GM18508 (cell line): ENCODE measurements at regions not wholly inside any gene's neighbourhood (a gene's known extent, or its start where the extent isn't known, plus 50 kb on each side); places are given as distances from the start of the nearest gene placed in this dataset.
"Not testable (repeated sequence)": the region's sequence is repeated elsewhere in the genome, so short reads cannot be mapped to it uniquely, and the experiment has no call there.

Source experiments
- ATAC-seq: cut with Tn5 transposase; IDR thresholded peaks from one replicate; pipeline ENCODE4 v1.9.1; 2021; ENCODE audit warnings: moderate number of reproducible peaks; ENCODE audit not compliant: insufficient read depth, unreplicated experiment

DNA sequence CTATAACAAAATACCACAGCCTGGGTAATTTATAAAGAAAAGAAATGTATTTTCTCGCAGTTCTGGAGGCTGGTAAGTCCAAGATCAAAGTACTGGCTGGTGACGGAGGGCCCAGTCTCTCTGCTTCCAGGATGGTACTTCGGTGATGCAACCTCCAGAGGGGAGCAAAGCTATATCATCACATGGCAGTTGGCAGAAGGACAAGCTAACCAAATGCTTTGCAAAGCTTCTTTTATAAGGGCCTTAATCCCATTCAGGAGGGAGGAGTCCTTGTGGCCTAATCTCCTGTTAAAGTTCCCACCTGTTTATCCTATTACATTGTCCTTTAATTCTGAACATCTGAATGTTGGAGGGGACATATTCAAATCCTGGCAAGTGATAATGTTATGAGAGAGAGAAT, 134.1 kb upstream of the SP4 start:
- ATAC-seq = no peak

DNA sequence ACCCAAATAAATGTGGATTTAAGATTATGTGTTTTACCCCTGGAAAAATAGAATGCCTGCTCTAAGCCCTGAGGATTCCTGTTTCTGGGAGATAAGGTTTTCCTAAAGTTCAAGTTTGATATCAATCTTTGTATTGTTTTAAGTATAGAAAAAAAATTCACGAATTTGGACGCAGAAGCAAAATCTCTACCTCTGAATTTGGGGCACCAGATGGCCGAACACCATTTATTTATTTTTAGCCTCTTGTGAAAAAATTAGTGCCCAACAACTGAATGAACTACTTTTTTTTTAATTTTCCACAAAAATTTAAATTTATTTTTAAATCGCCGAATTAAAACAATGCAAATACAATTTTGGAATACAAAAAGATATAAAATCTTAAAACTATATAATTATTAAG, 128.1 kb upstream of the SP4 start:
- ATAC-seq = no peak

- no peak for ATAC-seq
Measured at GRCh38 chr7:21300692-21301091, 127.2 kb upstream of the SP4 start.

GRCh38 chr7:21304808-21305375, 123.0 kb upstream of the SP4 start:
- no peak for ATAC-seq

DNA sequence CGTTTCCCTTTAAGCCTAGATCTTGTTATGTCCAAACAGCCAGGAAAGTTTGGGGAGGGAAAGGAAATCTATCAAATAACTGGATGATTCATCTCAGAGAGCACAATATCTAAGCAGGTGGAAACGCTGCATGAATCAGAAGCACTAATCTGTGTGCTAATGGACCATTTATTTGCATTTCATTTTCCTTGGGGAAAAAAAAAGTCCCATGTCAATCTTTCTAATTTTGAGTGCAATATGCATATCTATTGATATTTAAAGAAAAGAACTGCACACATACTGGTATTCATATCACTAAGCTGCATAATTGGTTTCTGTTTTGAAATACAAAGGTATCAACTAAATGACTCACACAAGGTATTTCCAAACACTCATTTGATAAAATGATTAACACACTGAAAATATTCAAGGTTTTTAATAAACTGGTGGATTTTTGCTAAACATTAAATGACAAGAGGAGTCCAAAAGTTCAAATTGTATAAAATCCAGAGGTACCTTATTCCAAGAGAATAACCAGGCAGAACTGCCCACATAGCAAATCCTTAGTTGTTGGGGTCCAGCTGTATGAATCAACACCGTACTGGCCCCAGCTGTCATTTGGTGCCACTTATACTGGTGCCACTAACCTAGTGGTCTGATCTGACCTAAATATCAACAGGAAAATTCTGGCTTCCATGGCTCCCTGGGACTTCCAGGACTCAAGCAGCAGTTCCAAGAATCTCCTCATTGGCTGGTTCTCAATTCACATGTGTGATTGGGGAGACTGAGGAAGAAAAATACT, 122.2 kb upstream of the SP4 start:
- no peak for ATAC-seq

GRCh38 chr7:21314954-21315353, 112.9 kb upstream of the SP4 start:
- no peak for ATAC-seq

DNA sequence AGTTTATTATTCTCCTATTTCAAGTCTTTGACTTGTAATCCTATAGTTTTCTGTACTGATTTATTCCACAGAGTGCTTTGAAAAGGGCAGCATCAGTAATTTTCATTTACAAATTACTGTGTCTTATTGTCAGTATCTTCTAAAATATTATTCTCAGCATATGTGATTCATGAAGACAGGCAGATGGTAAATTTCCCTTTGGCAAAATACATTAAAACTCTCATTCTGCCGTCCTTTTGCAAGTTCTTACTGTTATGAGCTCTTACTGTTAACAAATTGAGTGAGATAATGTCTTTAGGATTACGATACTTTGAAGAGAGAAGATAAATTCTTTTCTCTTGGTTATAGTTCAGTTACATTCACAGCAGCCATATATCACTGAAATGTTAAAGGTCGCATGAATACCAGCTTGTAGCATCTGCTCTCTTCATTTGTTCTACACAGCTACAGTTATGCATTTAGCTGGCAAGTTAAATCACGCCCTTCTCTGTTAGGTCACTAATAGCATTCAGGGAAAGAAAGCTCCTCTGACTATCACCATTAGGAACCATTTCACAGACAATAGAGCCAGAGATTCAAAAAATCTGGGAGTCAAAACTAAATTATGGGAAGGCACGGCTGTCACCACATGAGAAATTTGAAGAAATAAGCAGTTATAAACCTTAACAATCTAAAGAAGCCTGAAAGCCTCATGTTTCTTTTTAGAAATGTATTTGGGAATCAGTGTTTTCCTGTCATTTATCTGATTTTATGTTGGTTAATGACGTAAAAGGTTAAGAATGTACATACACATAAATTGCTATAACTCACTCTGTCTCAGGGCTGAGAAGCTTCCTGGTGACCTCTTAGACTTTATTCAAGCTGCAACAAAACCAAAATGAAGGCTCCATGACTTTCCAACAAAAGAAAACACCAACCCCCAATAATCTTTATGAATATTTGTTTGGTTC, 109.6 kb upstream of the SP4 start:
- no peak for ATAC-seq

- ATAC-seq = no peak
Measured at GRCh38 chr7:21318916-21319270, 109.0 kb upstream of the SP4 start.

DNA sequence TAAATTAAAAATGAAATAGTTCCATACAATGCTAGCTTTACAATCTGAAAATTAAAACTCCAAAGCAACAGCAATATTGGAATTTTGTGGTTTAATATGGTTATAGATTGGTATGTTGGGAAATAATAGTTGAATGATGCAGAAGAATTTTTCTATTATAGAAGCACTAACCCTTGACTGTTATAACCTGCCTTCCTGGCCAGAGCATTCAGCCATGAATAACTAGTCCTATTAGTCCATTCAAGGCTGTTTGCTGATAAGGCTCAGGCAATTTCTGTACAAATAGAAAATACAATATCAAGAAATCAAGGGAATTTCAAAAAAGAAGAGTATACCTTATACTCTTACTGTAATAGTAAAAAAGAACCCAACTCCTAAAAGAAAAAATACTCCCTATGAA, 101.6 kb upstream of the SP4 start:
- no peak for ATAC-seq

DNA sequence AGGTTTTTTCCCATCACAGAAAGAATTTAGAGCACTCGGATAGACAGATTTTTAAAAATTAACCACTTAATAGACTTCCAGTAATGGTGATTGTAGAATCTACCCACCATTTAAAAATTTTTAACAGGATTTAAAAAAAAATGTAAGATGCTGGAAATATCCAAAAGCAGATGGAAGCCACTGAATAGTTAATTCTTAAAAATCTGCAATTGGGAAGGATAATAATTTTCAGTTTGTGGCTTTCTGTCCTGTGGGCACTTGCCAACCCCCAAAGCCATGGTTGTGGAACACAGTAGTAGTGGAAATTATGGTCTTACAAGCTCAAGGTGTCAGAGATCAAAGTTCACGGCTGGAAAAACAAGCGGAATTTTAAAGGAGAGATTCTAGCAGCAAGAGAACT, 101.0 kb upstream of the SP4 start:
- no peak for ATAC-seq

DNA sequence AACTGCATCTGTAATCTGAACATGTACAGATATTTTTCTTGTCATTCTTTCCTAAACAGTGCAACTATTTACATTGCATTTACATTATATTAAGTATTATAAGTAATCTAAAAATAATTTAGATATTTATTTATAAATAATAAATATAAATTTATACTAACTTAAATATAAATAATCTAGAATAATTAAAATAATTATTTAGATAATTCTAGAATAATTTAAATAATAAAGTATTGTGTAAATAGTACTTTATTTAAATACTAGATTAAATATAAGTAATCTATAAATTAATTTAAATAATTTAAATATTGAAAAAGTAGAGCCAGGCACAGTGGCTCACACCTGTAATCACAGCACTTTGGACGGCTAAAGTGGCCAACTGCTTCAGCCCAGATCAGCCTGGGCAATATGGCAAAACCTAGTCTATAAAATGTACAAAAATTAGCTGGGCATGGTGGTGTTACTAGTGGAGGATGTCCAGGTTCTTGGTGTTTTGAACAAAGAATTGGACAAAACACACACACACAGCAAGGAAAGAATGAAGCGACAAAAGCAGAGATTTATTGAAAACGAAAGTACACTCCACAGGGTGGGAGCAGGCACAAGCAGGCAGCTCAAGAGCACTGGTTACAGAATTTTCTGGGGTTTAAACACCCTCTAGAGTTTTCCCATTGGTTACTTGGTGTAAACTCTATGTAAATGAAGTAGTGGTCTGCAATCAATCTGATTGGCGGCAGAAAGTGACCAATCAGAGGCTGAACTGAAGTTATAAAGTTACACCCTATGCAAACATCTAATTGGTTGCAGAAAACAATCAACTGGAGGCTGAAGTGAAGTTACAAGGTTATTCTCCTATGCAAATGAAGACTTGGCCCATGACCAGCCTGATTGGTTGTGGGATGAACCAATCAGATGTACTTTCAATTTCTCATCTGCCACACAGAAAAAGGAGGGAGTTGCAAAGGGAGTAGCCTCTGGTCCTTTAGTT, 100.2 kb upstream of the SP4 start:
- no peak for ATAC-seq

DNA sequence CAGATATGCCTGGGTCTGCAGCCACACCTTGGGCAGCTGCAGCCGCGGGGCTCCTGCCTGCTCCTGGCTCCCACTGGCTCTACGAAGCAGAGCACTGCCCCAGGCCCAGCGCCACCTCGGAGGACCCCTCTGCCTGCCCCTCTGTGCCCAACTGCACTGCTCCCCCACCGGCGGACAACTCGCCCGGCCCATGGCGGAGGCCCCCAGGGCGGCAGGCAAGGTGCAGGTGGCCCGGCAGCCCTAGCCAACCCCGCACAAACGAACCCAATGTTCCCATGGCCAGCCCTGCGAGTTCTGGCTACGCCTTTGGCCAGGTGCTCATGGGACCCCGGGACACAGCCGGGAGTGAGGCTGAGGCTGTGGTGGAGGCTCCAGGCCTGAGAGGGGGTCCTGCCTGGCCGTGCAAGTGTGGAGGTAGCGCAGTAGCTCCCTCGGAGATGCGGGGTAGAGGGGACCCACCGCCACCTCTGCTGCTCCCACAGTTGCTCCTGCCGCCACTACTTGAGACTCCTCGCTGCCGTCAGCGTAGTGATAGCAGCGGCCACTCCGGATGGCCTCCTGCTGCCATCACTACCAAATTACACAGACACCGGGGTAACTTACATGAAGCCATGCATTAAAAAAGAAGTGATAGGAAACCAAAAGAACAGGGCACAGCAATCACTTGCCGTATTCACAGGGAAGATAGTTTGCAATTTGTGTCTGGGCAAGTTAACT, 97.3 kb upstream of the SP4 start:
- ATAC-seq = no peak

GRCh38 chr7:21334906-21335305, 93.0 kb upstream of the SP4 start:
- no peak for ATAC-seq

DNA sequence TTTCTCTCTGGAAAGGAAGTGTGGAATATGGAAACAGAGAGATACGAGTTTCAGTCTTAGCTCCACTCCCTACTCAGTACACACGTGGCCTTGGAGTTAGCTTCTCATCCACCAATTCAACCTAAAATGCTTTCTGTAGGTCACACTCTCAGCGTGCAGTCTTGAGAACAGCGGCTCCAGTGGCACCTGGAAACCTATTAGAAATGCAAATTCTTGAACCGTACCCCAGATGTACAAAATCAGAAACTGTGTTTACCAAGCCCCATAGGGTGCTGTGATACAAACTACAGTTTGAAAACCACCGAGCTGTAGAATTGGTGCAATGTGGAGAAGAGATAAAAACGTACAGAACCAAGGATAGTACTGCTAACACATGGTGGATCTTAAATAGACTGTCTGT, 91.1 kb upstream of the SP4 start:
- ATAC-seq = no peak

DNA sequence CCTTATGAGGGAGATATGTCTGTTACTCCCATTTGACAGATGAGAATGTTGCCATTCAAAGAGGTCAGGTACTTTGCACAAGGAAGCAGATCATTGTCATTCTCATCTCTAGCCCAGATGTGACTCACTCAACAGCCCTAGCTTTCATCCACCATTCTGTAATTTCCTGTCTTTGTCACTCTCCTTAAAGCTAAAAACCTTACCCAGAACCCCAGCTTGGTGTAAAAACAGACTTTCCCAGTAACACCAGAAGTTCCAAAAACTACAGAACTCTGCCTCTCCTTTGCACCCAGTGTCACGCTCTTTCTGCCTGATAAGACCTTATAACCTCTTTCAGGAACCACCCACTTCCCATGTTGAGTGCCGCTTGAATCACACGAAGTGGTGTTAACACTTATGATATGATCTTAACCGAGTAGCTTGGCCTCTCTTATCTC, 89.1 kb upstream of the SP4 start:
- no peak for ATAC-seq

DNA sequence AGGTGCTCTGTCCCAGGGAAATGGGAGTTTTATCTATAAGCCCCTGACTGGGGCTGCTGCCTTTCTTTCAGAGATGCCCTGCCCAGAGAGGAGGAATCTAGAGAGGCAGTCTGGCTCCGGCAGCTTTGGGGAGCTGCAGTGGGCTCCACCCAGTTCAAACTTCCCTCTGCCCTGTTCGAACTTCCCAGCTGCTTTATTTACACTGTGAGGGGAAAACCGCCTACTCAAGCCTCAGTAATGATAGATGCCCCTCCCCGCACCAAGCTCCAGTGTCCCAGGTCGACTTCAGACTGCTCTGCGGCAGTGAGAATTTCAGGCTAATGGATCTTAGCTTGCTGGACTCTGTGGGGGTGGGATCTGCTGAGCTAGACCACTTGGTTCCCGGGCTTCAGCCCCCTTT, 83.0 kb upstream of the SP4 start:
- ATAC-seq = not testable (repeated sequence)

GRCh38 chr7:21345361-21345760, 82.5 kb upstream of the SP4 start:
- ATAC-seq = no peak

GRCh38 chr7:21346297-21346696, 81.6 kb upstream of the SP4 start:
- no peak for ATAC-seq
